OCI-LY7 (cell line): ENCODE measurements at regions not wholly inside any gene's neighbourhood (a gene's known extent, or its start where the extent isn't known, plus 50 kb on each side); places are given as distances from the start of the nearest gene placed in this dataset.

Experiments used
- CTCF ChIP-seq: fragments of 200-600 bp; sonication (generic); conservative IDR thresholded peaks from 2 replicates; pipeline ENCODE4 v1.5.1; 2014; ENCODE audit warnings: mild to moderate bottlenecking, antibody characterized with exemption, low read length, moderate library complexity, mixed read lengths
- EZH2phosphoT487 ChIP-seq: fragments of 200-600 bp; sonication (generic); IDR thresholded peaks from 2 replicates; pipeline ENCODE4 v1.6.1; 2018; ENCODE audit warnings: low read depth, borderline replicate concordance, mild to moderate bottlenecking, mixed run types, antibody characterized with exemption, low read length, moderate library complexity, mixed read lengths

- TF ChIP-seq CTCF (no peak), EZH2phosphoT487 (no peak)
Measured at GRCh38 chr19:28022506-28022905, 1190.4 kb downstream of the UQCRFS1 start.
